Fibroblast of skin of left quadriceps (primary cell): ENCODE measurements at regions not wholly inside any gene's neighbourhood (a gene's known extent, or its start where the extent isn't known, plus 50 kb on each side); places are given as distances from the start of the nearest gene placed in this dataset.
"Not testable (repeated sequence)": the region's sequence is repeated elsewhere in the genome, so short reads cannot be mapped to it uniquely, and the experiment has no call there.

Experiments
- DNase-seq, 2 experiments: peaks; one replicate each; pipeline ENCODE4 v3.0.0-alpha.2; 2013; ENCODE audit warnings: low read depth in 2 of 2

DNA sequence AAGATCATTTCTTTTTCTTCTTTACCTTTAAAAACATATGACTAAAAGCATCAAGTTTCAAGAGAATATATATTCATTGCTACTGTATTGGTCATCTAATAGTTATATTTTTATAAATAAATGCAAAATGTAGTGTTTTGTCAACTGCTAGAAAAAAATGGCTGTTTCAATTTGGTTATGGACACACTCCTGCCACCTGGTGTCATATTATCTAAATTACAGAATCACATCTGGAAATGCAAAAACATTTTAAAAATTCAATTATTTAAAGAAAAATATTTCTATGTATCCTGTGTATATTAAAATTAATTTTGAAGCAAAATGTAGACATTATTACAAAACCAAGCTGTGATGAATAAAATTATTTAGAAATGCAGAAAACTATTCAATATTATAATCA, 329.4 kb upstream of the PCDH18 start:
- peak; percentile 4 to 10 for DNase-seq

DNA sequence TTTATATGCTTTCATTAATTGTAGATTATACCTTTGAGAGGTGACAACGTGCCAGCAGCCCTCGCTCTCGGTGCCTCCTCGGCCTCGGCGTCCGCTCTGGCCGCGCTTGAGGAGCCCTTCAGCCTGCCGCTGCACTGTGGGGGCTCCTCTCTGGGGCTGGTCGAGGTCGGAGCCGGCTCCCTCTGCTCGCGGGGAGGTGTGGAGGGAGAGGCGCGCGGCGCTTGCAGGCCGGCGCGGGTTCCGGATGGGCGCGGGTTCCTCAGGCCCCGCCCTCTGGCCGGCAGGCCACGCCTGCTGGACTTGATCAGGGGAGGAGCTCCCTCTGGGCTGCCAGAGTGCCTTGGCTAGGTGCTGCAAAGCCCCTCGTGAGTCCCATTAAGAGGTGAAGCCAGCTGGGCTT, 321.1 kb upstream of the PCDH18 start:
- DNase-seq, result no peak

DNA sequence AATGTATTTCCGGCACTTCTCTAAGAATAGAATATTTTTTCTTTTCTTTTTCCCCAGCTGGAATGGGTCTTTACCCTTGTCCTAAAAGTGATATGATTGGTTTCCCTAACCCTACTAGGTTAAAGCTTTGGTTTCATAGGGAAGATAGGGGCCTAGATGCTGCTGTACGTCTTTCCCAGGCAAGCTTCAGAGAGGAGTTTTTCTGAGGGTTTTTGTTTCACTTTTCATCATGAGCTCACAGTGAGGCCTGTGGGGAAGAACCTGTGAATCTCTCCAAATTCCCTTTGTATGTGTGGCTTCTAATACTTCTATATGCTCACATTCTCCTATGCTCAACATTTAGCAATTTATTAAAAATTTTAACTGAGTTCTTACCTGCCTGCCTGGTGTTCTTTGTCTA, 320.0 kb upstream of the PCDH18 start:
- no peak for DNase-seq

DNA sequence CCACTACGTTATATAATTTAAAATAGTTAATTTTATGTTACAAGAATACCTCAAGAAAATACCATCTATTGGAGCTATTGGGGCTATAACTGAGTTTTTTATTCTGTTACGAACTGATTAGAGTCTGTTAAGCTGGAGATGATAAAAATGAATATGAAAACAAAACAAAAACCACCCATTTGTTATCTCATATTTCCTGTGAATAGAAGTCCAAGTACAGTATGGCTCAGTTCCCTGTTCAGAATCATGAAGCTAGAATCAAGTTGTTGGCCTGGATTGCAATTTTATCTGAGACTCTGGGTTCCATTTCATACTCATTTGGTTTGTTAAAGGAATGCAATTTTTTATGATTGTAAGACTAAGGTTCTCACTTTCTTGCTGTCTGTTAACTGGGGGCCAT, 319.1 kb upstream of the PCDH18 start:
- no peak for DNase-seq

DNA sequence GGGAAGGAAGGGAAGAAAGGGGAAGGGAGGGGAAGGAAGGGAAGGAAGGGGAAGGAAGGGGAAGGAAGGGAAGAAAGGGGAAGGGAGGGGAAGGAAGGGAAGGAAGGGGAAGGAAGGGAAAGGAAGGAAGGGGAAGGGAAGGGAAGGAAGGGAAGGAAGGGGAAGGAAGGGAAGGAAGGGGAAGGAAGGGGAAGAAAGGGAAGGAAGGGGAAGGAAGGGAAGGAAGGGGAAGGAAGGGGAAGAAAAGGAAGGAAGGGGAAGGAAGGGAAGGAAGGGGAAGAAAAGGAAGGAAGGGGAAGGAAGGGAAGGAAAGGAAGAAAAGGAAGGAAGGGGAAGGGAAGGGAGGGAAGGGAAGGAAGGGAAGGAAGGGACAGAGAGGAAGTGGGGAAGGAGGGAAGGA, 295.7 kb upstream of the PCDH18 start:
- DNase-seq, result not testable (repeated sequence)

DNA sequence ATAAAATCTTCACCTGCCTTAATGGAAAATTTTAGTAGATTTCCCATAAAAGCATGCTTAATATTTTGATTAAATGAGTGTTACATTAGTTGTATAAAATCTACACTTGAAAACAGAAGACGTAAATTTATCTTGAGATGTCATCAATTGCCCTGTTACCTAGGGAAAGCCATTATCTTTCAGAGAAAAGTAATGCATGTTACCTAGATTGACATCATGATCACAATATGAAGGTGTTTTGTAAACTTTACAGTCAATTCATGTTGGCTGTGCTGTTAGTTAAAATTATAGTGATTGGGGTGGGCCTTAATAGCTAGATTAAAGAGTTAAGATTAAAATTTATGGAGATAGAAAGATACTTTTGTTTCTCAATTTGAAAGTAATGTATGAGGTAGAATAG, 293.2 kb upstream of the PCDH18 start:
- no peak for DNase-seq

DNA sequence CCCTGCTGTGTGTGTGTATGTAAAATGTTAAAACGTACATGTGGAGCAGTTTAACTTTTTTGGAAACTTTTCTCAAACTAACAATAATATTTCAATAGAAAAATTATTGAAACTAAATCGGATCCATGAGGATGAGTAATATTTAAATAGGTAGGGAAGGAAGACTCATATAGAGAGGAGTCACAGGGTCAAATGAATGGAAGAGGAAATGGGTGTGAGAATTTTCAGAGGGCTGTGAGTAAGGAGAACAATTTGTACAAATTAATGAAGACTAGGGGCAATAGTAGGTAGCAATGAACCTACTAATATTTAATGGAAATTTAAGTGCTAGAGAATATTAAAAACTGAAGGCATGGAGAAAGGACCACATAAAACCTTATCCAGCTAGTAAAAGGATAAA, 290.7 kb upstream of the PCDH18 start:
- DNase-seq, result no peak

DNA sequence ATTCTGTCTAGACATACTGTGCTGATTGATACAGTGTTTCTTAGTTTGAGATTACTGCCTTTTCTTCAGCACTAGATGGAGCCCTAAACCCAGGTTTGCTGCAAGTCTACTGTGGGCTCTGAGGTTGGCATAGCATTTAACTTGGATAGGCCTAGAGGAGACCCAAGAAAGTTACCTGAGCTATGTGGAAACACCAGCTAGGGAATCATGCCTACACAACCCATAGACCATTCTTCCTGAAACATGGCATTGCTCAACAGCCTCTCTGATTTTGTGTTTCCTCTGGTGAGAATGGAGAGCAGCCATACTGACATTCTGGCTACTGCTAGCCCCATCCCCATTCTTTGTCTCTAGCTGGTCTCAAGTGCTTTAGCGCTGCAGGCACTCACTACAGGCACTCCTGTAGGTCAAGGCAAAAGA, 287.7 kb upstream of the PCDH18 start:
- DNase-seq, result peak in 1 of 2 experiments; percentile 41

DNA sequence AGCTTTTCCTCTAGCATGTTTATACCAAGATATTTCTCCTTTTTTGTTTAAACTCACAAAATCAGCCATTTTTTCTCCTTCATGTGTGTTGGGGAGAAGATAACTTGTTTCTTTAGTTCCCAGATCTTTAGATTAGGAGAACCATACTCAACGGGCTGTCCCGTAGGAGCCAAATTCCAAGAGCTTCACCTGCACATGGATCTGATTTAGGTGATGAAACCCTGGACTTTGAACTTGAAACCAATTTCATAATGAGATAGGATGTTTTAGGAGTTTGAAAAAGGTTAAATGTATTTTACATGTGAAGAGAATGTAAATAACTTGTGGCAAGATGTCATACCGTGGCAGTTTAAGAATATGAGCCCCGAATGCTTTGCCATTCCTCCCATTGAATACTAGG, 280.0 kb upstream of the PCDH18 start:
- DNase-seq, result no peak

DNA sequence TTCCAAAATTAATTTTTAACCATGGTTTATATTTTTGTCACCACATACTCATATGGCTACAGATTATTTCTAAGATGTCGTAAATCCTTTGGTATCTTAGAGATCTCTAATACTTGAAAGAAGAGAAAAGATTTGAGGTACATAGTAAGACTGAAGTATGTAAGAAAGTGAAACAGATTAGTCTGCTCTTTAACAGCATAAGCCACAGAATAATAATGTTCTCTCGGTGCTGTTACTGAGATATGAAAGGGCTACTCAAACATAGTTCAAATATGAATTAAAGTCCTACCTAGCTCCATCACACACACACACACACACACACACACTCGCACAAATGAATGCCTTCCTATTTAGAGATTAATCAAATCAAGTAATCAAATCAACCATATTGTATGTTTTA, 274.1 kb upstream of the PCDH18 start:
- DNase-seq, result no peak

DNA sequence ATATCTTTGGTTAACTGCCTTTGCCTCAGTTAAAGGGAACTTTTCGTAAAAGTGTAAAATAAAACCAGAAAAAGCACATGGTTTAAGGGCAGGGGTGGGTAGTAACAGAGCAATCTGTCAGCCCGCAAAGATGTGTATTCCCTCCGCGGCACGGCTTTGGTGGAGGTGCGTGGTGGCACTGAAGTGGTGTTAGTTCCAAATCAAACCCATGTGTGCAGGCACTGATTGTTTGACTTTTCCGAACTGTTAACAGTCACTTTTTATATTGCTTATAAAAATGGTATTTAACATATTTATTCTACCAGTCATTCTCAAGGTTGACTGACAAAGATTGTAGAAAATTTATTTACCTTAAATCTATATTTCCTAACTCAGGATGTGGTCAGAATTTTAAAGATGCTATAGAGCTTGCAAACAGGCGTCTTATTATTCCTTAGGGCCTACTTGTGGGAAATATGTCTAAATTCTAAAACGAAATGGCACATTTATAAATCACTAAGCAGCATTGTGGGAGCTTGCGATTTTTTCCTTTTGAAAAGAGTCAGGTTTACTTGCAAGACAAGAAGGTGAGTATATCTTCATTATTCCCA, 272.7 kb upstream of the PCDH18 start:
- DNase-seq, result peak; percentile 27 to 48

DNA sequence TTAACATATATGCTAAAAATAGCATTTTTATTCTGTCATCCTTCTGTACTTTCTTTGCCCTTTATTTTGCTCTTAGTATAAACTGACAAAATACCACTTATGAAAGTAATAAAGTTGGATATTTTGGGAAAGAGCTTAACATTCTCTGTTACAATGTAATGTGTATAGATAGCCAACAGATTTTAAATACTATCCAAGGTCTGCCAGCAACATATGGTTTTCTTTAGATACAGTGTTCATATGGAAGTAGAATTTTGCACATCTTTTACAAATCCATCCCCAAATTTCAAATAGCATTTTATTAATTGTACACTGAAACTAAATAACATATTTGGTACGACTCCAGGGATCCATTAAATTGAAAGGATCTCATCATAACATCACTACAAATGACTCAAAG, 268.6 kb upstream of the PCDH18 start:
- no peak for DNase-seq

DNA sequence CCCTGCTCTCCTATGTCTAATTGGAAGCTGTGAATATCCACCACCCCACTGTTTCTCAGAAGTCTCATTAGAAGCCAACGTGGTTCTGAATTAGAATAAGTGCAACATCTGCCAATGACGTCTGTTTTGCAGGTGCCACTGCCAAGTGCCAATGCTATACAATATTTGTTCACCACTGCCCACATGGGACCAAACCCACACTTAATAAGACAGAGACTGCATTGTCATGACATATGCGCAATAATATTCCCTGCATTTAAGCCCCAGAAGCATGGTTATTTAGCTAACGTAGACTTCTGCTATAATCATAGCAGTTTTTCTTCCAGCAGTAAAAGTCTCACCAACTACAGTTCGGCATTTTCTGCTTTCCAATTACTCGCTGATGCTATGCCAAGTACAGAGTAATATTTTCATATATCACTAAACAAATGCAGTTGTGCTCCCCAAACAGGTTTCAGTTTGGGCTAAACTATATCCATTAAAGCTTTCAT, 262.5 kb upstream of the PCDH18 start:
- DNase-seq, result no peak

DNA sequence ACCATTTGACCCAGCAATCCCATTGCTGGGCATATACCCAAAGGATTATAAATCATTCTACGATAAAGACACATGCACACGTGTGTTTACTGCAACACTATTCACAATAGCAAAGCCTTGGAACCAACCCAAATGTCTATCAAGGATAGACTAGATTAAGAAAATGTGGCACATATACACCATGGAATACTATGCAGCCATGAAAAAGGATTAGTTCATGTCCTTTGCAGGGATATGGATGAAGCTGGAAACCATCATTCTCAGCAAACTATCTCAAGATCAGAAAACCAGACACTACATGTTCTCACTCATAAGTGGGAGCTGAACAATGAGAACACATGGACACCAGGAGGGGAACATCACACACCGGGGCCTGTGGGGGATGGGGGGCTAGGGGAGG, 257.0 kb upstream of the PCDH18 start:
- not testable (repeated sequence) for DNase-seq

DNA sequence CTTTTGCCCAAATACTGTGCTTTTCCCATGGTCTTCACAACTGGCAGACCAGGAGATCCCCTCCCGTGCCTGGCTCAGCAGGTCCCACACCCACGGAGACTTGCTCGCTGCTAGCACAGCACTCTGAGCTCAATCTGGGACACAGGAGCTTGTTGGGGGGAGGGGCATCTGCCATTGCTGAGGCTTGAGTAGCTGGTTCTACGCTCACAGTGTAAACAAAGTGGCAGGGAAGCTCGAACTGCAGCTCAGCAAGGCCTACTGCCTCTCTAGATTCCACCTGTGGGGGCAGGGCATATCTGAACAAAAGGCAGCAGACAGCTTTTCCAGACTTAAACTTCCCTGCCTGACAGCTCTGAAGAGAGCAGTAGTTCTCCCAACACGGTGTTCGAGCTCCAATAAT, 251.6 kb upstream of the PCDH18 start:
- not testable (repeated sequence) for DNase-seq

DNA sequence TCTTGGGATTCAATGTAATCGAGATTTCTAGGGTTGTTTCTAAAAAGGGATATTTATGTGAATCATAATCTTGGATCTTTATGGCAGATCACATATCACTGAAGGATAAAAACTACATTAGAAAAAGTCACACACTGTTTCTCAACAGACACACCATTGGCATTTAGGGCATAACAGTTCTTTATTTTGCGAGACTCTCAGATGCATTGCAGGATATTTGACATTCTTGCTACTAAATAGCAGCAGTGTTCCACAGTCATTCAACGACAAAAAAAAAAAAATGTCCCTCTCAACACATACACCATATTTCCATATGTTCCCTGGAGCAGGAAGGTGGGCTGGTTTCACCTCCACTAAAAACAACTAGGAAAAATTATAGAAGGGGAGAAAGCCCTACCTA, 243.4 kb upstream of the PCDH18 start:
- DNase-seq, result no peak

DNA sequence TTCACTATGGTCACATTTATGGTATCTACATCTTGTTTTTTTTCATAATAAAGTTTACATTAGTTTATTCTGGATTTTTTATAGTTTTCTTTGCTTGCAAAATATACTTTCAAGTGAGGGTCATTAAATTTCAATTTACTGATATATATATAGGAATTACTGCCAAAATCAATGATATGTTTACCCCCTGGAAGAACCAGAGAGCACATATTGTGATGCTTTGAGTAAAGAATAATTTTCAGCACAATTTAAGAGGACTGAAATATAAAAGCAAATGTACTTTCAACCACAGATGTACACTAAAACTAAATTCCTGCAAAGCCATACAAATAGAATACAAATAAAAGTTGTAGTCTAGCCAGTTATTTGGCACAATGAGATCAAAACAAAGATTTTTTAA, 242.2 kb upstream of the PCDH18 start:
- DNase-seq, result no peak

DNA sequence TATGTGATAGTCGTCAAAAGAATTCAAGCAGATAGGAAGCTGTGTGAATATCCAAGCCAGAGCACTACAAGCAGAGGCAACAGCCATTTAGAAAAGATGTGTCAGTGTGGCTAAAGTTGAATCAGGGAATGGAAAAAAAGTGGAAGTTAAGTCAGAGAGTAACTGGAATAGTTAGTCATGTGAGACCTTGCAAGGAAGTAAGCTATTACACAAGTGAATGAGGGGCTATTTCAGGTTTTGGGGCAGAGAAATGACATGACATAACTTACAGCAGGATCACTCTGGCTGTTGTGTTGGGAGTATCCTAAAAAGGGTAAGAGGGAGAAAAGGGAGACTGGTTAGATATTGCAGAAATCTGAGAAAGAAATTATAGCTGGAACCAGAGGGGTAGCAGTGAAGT, 236.6 kb upstream of the PCDH18 start:
- DNase-seq, result no peak

DNA sequence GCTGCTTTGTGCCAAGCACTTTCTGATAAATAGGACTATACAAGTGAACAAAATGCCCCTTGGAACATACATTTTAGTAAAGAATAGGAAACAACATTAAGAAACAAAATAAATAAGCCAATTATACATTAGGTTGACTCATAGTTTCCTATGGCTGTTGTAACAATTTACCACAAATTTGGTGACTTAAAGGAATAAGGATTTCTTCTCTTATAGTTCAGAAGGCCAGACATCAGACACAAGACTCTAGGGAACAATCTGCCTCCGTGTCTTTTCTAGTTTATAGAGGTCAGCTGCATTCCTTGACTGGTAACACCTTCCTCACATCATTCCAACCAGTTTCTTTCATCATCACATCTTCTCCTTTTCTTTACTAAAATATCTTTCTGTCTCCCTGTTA, 235.9 kb upstream of the PCDH18 start:
- no peak for DNase-seq

DNA sequence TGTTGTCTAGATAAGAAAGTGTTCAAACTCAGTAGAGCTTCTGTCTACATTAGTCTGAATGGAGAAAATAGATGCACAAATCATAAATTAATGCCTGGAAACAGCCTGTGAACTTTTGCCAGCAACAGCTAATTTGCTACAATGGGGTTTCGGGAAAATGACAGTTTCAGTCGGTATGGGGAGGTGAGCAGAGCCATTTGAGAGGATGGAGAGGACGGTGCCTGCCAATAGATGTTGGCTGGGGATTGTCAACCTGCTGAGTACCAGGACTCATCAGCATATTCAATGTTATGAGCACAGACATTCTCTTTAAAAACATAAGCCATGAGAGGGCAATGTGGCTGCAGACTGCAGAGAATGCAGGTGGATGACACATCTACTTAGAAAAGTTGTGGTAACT, 230.3 kb upstream of the PCDH18 start:
- DNase-seq, result no peak

DNA sequence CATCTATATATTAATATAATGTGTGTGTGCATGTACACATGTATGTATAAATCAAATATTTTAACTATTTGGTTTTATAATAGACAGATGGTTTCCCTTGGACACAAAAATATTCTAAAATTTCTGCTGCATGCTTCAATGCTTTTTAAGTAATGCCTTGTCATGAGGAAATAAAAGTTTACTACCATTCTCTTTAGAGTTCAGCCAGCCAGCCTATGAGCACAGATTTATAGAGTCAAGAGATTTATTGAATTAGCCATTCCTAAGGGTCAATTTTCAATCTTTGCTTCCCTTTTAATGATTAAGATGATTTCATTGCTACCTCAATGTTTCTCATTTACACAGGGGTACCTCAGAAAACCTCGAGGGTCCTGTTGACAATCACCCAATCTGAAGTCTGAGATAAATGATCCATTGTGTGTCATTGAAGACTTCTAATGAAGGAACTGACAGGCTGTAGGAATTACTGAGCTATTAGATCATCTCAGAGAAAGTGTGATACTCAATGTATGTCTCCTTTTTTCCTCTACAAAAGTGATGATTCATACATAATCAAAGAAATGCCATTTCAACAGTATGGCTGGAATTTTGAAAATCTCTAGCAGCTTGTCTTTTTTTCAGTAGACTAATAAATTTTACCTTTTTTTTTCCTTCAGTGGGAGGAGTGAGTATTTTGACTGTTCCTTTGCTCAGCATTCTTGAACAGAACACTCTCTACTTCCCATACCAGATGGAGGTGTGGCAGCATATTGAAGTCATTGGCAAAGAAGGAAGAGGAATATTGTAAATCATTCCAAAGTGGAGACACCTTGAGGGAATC, 222.6 kb upstream of the PCDH18 start:
- peak; percentile 92 to 93 for DNase-seq

DNA sequence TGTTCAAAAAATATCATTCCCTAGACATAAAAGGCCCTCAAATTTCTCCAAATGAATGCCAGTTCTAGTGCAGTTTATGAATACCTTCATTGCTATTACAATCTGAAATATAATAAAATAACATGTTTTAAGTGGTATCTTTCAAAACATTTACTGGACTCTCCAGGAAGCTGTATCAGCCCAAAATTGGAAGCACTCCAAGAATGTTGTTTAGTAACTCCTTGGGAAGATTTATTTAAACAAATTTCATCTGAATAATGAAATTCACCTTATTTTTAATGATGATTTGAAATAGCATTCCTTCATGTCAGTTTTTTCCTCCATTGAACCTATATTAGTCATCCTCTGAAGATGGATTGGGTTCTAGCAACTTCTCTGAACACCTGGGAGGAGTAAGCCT, 217.2 kb upstream of the PCDH18 start:
- peak in 1 of 2 experiments; percentile 19 for DNase-seq

DNA sequence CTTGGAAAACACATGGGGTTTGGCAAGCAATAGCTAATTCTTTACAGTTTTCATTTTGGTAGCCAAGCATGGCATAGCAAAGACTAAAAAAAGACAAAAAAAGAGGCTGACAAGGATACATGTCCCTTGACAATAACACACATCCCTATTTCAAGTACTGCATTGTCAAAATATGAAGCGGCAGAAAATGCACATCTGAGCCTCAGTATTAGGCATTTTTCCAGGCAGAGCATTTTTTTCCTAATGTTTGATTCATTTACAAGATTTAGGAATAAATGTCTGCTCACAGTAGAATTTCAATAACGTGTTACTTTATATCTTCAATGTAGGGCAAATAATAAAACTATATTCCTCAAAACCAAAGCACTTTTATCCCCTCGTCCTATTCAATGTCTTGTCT, 216.3 kb upstream of the PCDH18 start:
- DNase-seq, result no peak

DNA sequence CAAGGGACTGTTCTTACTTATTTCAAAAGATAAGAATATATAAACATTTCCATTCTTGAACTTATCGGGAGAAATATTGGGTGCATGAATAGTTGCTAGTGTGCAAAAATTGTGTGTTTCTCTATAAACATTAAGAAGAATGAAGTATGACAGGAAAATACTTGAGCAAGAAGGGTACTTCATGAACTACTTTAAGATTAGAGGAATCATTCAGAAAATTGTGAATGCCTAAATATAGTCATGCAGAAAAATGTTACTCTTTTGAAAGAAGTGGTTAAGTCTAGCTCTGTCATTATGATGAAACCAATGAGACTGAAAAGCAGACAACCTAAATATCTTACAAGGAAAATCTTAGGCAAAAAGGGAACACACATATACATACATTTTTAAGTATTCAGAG, 207.8 kb upstream of the PCDH18 start:
- no peak for DNase-seq
